KMS-11 (cell line): ENCODE measurements at regions not wholly inside any gene's neighbourhood (a gene's known extent, or its start where the extent isn't known, plus 50 kb on each side); places are given as distances from the start of the nearest gene placed in this dataset.

Source experiments
- H2AFZ ChIP-seq: fragments of 200-600 bp; sonication (generic); 2 replicates; pipeline ENCODE4 v1.6.1; 2016; ENCODE audit warnings: antibody characterized with exemption, mixed run types, low read depth
- H3K27ac ChIP-seq: fragments of 200-600 bp; sonication (generic); 2 replicates; pipeline ENCODE4 v1.6.1; 2016; ENCODE audit warnings: mild to moderate bottlenecking, mixed run types
- H3K27me3 ChIP-seq: fragments of 200-600 bp; sonication (generic); 2 replicates; pipeline ENCODE4 v1.6.1; 2017; ENCODE audit warnings: mild to moderate bottlenecking, low read depth, mixed run types, moderate library complexity; ENCODE audit not compliant: insufficient read depth
- H3K36me3 ChIP-seq: fragments of 200-600 bp; sonication (generic); 2 replicates; pipeline ENCODE4 v1.6.1; 2017; ENCODE audit warnings: mild to moderate bottlenecking, mixed run types; ENCODE audit not compliant: insufficient read depth
- H3K4me1 ChIP-seq: fragments of 200-600 bp; sonication (generic); 2 replicates; pipeline ENCODE4 v1.6.1; 2016; ENCODE audit warnings: mild to moderate bottlenecking, low read depth, mixed run types; ENCODE audit not compliant: poor library complexity, severe bottlenecking
- H3K4me2 ChIP-seq: fragments of 200-600 bp; sonication (generic); 2 replicates; pipeline ENCODE4 v1.7.0; 2016; ENCODE audit warnings: mild to moderate bottlenecking, mixed run types
- H3K4me3 ChIP-seq: fragments of 200-600 bp; sonication (generic); IDR thresholded peaks from 2 replicates; pipeline ENCODE4 v1.6.1; 2017; ENCODE audit warnings: low read depth, low read length, mixed read lengths; ENCODE audit not compliant: insufficient read depth
- H3K79me2 ChIP-seq: fragments of 200-600 bp; sonication (generic); 2 replicates; pipeline ENCODE4 v1.6.1; 2016; ENCODE audit warnings: low read depth, mixed run types; ENCODE audit not compliant: insufficient read depth
- H3K9ac ChIP-seq: fragments of 200-600 bp; sonication (generic); 2 replicates; pipeline ENCODE4 v1.6.1; 2016; ENCODE audit warnings: mild to moderate bottlenecking, mixed run types
- H4K20me1 ChIP-seq: fragments of 200-600 bp; sonication (generic); 2 replicates; pipeline ENCODE4 v1.6.1; 2016; ENCODE audit warnings: mild to moderate bottlenecking, mixed run types; ENCODE audit not compliant: insufficient read depth
- CTCF ChIP-seq: fragments of 200-600 bp; sonication (generic); conservative IDR thresholded peaks from 2 replicates; pipeline ENCODE4 v1.6.1; 2017; ENCODE audit warnings: low read depth, mild to moderate bottlenecking, antibody characterized with exemption, low read length, moderate library complexity, mixed read lengths

GRCh38 chr6:106906232-106906631, 68.3 kb downstream of the CD24 start:
- Histone ChIP-seq H3K4me2 (no peak overlapping the region), H3K4me1 (no peaks in the 10 kb centered on the region), H3K79me2 (no peaks in the 10 kb centered on the region), H3K27ac (no peak overlapping the region), H4K20me1 (no peaks in the 10 kb centered on the region), H3K9ac (no peak overlapping the region), H3K27me3 (no peaks in the 10 kb centered on the region), H3K36me3 (no peaks in the 10 kb centered on the region), H3K4me3 (no peak overlapping the region), H2AFZ (no peak overlapping the region)
- no peak for TF ChIP-seq CTCF

GRCh38 chr6:106903299-106903698, 71.2 kb downstream of the CD24 start:
- Histone ChIP-seq H3K9ac (no peak overlapping the region), H3K27ac (no peak overlapping the region), H3K4me2 (no peak overlapping the region)

GRCh38 chr6:106901062-106901461, 73.5 kb downstream of the CD24 start:
- no peak overlapping the region for H3K4me3 ChIP-seq
- H3K27ac ChIP-seq: no peak overlapping the region

More at GRCh38 chr6:106903299-106903698, 71.2 kb downstream of the CD24 start:
- no peak for TF ChIP-seq CTCF
- H3K36me3 ChIP-seq: no peaks in the 10 kb centered on the region
- no peak overlapping the region for H2AFZ ChIP-seq
- H3K27me3 ChIP-seq: no peaks in the 10 kb centered on the region
- no peaks in the 10 kb centered on the region for H3K79me2 ChIP-seq
- H4K20me1 ChIP-seq: no peaks in the 10 kb centered on the region
- H3K4me1 ChIP-seq: no peaks in the 10 kb centered on the region
- H3K4me3 ChIP-seq: no peak overlapping the region

GRCh38 chr6:106899697-106900096, 74.8 kb downstream of the CD24 start:
- Histone ChIP-seq H2AFZ (no peak overlapping the region), H3K27me3 (no peaks in the 10 kb centered on the region), H3K9ac (no peak overlapping the region), H3K27ac (no peak overlapping the region), H3K36me3 (no peaks in the 10 kb centered on the region), H4K20me1 (no peaks in the 10 kb centered on the region), H3K4me2 (no peak overlapping the region), H3K4me3 (no peak overlapping the region), H3K4me1 (no peaks in the 10 kb centered on the region), H3K79me2 (no peaks in the 10 kb centered on the region)
- no peak for TF ChIP-seq CTCF

More at GRCh38 chr6:106901062-106901461, 73.5 kb downstream of the CD24 start:
- Histone ChIP-seq H2AFZ (no peak overlapping the region), H3K4me2 (no peak overlapping the region), H3K9ac (no peak overlapping the region), H3K79me2 (no peaks in the 10 kb centered on the region), H3K4me1 (no peaks in the 10 kb centered on the region), H3K36me3 (no peaks in the 10 kb centered on the region), H3K27me3 (no peaks in the 10 kb centered on the region), H4K20me1 (no peaks in the 10 kb centered on the region)
- no peak for TF ChIP-seq CTCF
